Astrocyte (in vitro differentiated cells and primary cell): ENCODE measurements at regions not wholly inside any gene's neighbourhood (a gene's known extent, or its start where the extent isn't known, plus 50 kb on each side); places are given as distances from the start of the nearest gene placed in this dataset.

ENCODE experiments used
- DNase-seq: peaks from one replicate; pipeline ENCODE4 v3.0.0-alpha.2; 2010; ENCODE audit warnings: low read depth
- FAIRE-seq: peaks from 2 replicates; lab custom pipeline; 2011; peaks lifted over from hg19 to GRCh38; lab: Jason Lieb, UNC
- H2AFZ ChIP-seq: 2 replicates; pipeline ENCODE4 v1.6.0; 2012; ENCODE audit warnings: low read depth, low read length, inconsistent platforms
- H3K27ac ChIP-seq: 2 replicates; pipeline ENCODE4 v1.5.1; 2011; ENCODE audit warnings: low read depth, low read length, inconsistent platforms
- H3K27me3 ChIP-seq: 2 replicates; pipeline ENCODE4 v1.6.0; 2011; ENCODE audit warnings: low read length, inconsistent platforms; ENCODE audit not compliant: insufficient read depth
- H3K36me3 ChIP-seq: 2 replicates; pipeline ENCODE4 v1.5.1; 2011; ENCODE audit warnings: low read length, inconsistent platforms; ENCODE audit not compliant: insufficient read depth
- H3K4me1 ChIP-seq: 2 replicates; pipeline ENCODE4 v1.5.1; 2011; ENCODE audit warnings: low read length, inconsistent platforms; ENCODE audit not compliant: insufficient read depth
- H3K4me2 ChIP-seq: 2 replicates; pipeline ENCODE4 v1.6.0; 2012; ENCODE audit warnings: low read length, inconsistent platforms
- H3K4me3 ChIP-seq: 2 replicates; pipeline ENCODE4 v1.5.1; 2011; ENCODE audit warnings: low read depth, mild to moderate bottlenecking, low read length, inconsistent platforms; ENCODE audit not compliant: insufficient read depth
- H3K79me2 ChIP-seq: 2 replicates; pipeline ENCODE4 v1.6.0; 2012; ENCODE audit warnings: mild to moderate bottlenecking, low read length, inconsistent platforms; ENCODE audit not compliant: insufficient read depth
- H3K9ac ChIP-seq: 2 replicates; pipeline ENCODE4 v1.6.0; 2012; ENCODE audit warnings: mild to moderate bottlenecking, low read length, inconsistent platforms
- H3K9me3 ChIP-seq: 2 replicates; pipeline ENCODE4 v1.5.1; 2012; ENCODE audit warnings: low read depth, mild to moderate bottlenecking, low read length, inconsistent platforms; ENCODE audit not compliant: insufficient read depth
- H4K20me1 ChIP-seq: 2 replicates; pipeline ENCODE4 v1.6.0; 2012; ENCODE audit warnings: low read length, inconsistent platforms; ENCODE audit not compliant: insufficient read depth
- H3K27ac Mint-ChIP-seq: one replicate; pipeline ENCODE4 v1.8.0; 2021; ENCODE audit warnings: mild to moderate bottlenecking, mixed read lengths; ENCODE audit not compliant: unreplicated experiment
- H3K27me3 Mint-ChIP-seq: one replicate; pipeline ENCODE4 v1.8.0; 2021; ENCODE audit warnings: low read depth, mixed read lengths; ENCODE audit not compliant: unreplicated experiment
- H3K36me3 Mint-ChIP-seq: one replicate; pipeline ENCODE4 v1.8.0; 2021; ENCODE audit warnings: low read depth, mixed read lengths; ENCODE audit not compliant: unreplicated experiment
- H3K4me1 Mint-ChIP-seq: one replicate; pipeline ENCODE4 v1.8.0; 2021; ENCODE audit warnings: low read depth, mixed read lengths; ENCODE audit not compliant: unreplicated experiment
- H3K4me3 Mint-ChIP-seq: one replicate; pipeline ENCODE4 v1.8.0; 2021; ENCODE audit warnings: mild to moderate bottlenecking, moderate library complexity, mixed read lengths; ENCODE audit not compliant: unreplicated experiment
- H3K9me3 Mint-ChIP-seq: one replicate; pipeline ENCODE4 v1.8.0; 2021; ENCODE audit warnings: mild to moderate bottlenecking, mixed read lengths; ENCODE audit not compliant: unreplicated experiment
- EZH2 ChIP-seq: IDR thresholded peaks from 2 replicates; pipeline ENCODE4 v1.6.1; 2012; ENCODE audit warnings: mild to moderate bottlenecking, low read length, inconsistent platforms; ENCODE audit not compliant: insufficient read depth
- TF ChIP-seq, protein P1 (sequence below): IDR thresholded peaks from 2 replicates; pipeline ENCODE4 v1.5.1; 2011; ENCODE audit warnings: low read depth, mild to moderate bottlenecking, inconsistent platforms, low read length, moderate library complexity; ENCODE audit not compliant: insufficient read depth

DNA sequence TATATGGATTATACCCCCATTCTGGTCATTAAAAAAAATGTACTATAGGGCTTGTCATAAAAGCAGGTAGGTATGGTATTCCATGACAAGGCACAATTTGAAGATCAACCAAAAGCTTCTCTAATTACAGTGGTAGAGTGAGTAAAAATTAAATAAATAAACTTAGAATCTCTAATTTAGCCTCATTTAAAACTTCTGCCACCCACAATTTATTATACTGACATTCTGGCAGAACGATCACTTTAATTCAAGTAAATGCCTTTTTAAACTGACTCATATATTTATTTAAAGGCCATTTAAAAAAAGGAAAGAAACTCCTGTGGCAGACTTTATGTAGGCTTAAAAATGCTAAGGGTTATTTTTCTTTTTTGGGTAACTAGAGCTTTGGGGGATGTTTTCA lies 68.3 kb upstream of the PHACTR2 start:
- H3K36me3 Mint-ChIP-seq = no peaks in the 10 kb centered on the region
- H3K4me1 ChIP-seq = no peaks in the 10 kb centered on the region
- H3K27me3 Mint-ChIP-seq = peaks cover 3% of the 10 kb centered on the region
- no peak overlapping the region for H3K27ac ChIP-seq
- no peak overlapping the region for H3K4me2 ChIP-seq
- no peaks in the 10 kb centered on the region for H4K20me1 ChIP-seq
- no peaks in the 10 kb centered on the region for H3K79me2 ChIP-seq
- H3K9ac ChIP-seq = no peak overlapping the region
- H3K4me3 ChIP-seq = no peak overlapping the region
- no peaks in the 10 kb centered on the region for H3K27me3 ChIP-seq
- H3K9me3 Mint-ChIP-seq = peaks cover 2% of the 10 kb centered on the region
- no peaks in the 10 kb centered on the region for H3K4me1 Mint-ChIP-seq
- no peaks in the 10 kb centered on the region for H3K9me3 ChIP-seq
- no peak overlapping the region for H3K4me3 Mint-ChIP-seq
- H2AFZ ChIP-seq = no peak overlapping the region
- H3K27ac Mint-ChIP-seq = no peak overlapping the region
- H3K36me3 ChIP-seq = no peaks in the 10 kb centered on the region
- TF ChIP-seq, protein P1, sequence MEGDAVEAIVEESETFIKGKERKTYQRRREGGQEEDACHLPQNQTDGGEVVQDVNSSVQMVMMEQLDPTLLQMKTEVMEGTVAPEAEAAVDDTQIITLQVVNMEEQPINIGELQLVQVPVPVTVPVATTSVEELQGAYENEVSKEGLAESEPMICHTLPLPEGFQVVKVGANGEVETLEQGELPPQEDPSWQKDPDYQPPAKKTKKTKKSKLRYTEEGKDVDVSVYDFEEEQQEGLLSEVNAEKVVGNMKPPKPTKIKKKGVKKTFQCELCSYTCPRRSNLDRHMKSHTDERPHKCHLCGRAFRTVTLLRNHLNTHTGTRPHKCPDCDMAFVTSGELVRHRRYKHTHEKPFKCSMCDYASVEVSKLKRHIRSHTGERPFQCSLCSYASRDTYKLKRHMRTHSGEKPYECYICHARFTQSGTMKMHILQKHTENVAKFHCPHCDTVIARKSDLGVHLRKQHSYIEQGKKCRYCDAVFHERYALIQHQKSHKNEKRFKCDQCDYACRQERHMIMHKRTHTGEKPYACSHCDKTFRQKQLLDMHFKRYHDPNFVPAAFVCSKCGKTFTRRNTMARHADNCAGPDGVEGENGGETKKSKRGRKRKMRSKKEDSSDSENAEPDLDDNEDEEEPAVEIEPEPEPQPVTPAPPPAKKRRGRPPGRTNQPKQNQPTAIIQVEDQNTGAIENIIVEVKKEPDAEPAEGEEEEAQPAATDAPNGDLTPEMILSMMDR = no peak
- no peak for TF ChIP-seq EZH2
- DNase-seq (no peak), FAIRE-seq (no peak)

- no peaks in the 10 kb centered on the region for H3K9me3 ChIP-seq
- no peak overlapping the region for H3K9ac ChIP-seq
- H3K27me3 ChIP-seq = no peaks in the 10 kb centered on the region
- Mint-ChIP-seq H3K27ac (no peak overlapping the region), H3K36me3 (no peaks in the 10 kb centered on the region), H3K9me3 (peaks cover 2% of the 10 kb centered on the region), H3K27me3 (peaks cover 3% of the 10 kb centered on the region), H3K4me1 (no peaks in the 10 kb centered on the region), H3K4me3 (no peak overlapping the region)
- FAIRE-seq = no peak
- H3K27ac ChIP-seq = no peak overlapping the region
- no peak overlapping the region for H3K4me3 ChIP-seq
- TF ChIP-seq, protein P1 = no peak
- no peak for TF ChIP-seq EZH2
- no peak for DNase-seq
- H3K36me3 ChIP-seq = no peaks in the 10 kb centered on the region
- no peaks in the 10 kb centered on the region for H4K20me1 ChIP-seq
- no peaks in the 10 kb centered on the region for H3K4me1 ChIP-seq
- no peak overlapping the region for H2AFZ ChIP-seq
- no peak overlapping the region for H3K4me2 ChIP-seq
- H3K79me2 ChIP-seq = no peaks in the 10 kb centered on the region
These were observed 68.9 kb upstream of the PHACTR2 start for GRCh38 chr6:143608906-143609305.

DNA sequence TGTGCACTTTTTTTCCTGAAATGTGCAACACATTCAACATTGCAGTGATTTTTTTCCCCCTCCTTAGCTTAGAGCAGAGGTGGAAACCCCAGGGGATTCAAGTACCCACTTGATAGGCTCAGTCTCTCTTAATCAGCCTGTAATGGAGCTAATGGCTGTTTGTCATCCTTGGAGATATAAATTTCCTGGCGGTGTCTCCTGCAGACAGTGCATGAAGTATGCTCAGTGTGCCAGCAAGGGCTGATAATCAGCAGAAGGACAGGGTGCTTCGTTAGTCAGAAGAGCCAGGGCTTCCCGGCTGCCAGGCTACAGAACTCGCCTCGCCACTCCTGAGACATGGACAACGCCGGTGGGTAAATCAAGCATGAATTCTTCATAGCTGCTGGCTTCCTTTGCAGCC lies 69.8 kb upstream of the PHACTR2 start:
- TF ChIP-seq, protein P1 = no peak
- TF ChIP-seq EZH2 = no peak
- Histone ChIP-seq H3K4me3 (no peak overlapping the region), H3K9ac (no peak overlapping the region), H3K79me2 (no peaks in the 10 kb centered on the region), H3K27ac (no peak overlapping the region), H3K27me3 (no peaks in the 10 kb centered on the region), H3K36me3 (no peaks in the 10 kb centered on the region), H2AFZ (peak overlapping the region; percentile 58), H3K4me2 (peak overlapping the region; percentile 62), H4K20me1 (no peaks in the 10 kb centered on the region), H3K4me1 (no peaks in the 10 kb centered on the region), H3K9me3 (no peaks in the 10 kb centered on the region)
- FAIRE-seq (no peak), DNase-seq (peak; percentile 10)
- Mint-ChIP-seq H3K4me1 (no peaks in the 10 kb centered on the region), H3K4me3 (no peak overlapping the region), H3K27ac (no peak overlapping the region), H3K9me3 (peaks cover 2% of the 10 kb centered on the region), H3K36me3 (no peaks in the 10 kb centered on the region), H3K27me3 (peaks cover 3% of the 10 kb centered on the region)
